Fibroblast of skin of right biceps (primary cell): ENCODE measurements at regions not wholly inside any gene's neighbourhood (a gene's known extent, or its start where the extent isn't known, plus 50 kb on each side); places are given as distances from the start of the nearest gene placed in this dataset.

Experiments
- DNase-seq: peaks from one replicate; pipeline ENCODE4 v3.0.0-alpha.2; 2013

DNA sequence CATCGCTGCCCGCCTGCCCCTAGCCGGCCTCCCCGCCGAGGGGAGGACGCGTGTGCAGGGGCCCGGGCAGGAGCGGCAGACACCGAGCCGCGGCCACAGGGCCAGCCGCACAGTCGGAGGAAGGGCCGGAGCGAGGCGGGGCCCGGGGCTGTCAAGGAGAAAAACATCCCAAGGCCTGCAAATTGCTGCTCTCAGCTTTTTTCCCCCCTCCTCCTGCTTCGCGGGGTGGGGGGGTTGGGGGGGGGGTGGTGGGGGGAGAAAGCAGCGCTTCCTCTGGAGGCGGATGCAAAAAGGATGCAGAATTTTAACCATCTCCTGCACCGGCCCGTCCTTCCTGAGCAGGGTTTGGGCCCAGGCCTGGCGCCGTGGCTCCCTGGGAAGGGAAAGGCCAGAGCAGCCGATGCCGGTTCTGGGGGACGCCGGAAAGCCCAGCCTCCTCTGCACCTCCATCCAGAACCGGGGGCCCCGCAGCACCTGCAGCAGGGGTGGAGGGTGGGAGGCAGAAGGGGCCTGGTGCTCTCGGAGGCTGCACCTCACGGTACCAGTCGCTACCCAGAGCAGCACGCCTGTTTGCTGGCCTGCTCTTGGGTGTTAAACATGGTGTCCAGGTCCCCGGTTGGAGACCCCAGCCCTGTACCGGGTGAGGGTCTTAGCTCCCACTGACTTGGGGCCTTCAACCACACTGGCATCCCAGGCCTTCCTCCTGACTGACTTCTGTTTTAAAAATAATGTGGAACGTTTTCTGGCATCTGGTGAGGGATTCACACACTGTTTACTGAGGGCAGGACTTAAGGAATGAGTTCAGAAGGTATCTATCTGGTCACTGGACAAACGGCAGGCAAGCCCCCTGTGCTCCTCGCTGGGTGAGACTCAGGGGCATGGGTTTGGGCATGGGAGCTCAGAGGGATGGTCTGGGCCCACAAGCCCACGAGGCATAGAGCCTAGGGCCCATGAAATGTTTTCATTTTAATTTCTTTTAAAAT is 77.4 kb upstream of the WNT7B start:
- DNase-seq: peak; percentile 83

DNA sequence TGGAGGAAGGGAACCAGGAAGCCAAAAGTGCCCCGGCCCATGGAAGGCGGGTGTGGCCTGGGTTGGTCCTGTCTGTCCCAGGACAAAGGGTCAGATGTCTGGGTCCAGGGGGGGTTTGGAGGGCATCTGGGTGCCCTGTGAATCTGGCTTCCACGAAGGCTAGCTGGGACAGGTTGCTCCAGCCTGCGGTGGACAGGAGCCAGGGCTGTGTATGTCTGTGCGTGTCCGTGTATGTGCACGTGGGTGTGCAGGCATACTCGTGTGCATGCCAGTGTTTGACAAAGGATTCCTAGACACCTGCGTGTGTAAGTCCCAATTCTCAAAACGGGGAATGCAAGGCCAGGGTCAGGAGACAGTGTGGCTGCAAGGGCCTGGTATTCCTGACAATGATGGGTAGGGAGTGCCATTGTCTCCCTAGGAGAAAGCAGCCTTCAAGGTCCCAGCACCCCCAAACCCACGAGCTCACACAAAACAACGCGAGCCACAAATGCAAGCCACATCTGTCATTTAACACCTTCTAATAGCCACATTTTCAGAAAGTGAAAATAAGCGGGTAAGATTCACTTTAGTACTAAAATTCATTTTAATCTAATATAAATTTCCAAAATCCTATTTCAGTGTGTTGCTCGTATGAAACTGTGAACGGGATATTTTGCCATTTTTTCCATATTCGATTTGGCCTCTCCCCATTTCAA is 78.4 kb upstream of the WNT7B start:
- no peak for DNase-seq

DNA sequence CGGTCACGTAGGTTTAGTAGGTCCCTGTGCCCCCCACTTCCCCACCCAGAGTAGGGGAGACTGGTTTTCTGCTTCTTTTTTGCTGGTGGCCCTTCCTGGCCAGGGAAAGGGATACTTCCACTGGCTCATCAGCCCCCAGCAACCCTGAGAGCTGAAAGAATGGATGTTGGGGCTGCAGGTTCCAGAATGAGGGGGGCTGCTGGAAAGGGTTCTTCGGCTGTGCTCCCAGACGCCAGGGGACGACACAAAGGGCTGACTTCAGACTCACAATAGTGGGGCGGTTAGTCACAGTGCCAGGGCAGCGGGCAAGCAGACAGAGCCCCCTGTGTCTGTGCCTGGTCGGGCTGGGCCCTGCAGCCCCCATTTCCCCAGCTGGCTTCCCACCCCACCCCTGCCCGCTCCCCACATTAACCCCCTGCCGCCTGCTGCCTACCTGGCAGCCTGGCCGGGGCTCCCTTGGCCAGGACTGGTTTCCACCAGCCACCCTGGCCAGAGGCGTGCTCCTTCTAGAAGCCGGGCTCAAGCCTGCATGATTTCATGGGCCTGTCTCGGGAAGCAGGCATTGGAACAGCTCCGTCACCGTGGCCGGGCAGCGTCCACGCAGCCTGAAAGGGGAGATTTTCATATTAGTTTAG is 79.1 kb upstream of the WNT7B start:
- peak; percentile 44 for DNase-seq

DNA sequence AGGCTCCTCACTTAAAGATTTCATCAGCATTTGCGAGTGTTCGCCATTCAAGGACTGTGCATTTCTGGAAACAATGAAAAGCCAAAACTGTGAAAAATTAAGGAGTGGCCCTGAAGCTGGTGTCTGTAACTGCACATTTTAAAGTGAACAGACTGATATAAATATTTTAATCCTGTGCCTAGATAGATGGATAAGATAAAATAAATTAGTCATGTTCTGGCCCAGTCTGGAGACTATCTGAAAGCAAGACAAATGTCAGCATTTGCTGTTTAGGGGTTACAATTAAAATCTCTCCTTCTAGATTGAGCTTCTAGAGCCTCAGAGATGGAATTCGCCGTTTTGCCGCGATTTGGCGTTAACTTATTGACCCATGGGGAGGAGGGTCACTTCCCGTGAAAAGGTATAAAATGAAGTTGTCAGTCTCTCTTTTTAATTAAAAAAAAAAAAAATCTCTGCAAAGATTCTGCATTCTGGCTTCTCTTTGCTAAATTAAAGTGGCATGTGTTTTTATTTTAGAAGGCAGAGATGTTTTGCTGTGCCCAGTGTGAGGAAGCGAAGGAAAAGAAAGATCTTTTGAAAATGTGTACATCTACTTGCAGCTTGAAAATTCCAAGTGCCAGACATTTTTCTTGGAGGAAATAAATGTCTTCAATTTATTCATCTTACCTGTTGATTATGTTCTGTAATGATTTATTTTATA is 79.7 kb upstream of the WNT7B start:
- DNase-seq: no peak

DNA sequence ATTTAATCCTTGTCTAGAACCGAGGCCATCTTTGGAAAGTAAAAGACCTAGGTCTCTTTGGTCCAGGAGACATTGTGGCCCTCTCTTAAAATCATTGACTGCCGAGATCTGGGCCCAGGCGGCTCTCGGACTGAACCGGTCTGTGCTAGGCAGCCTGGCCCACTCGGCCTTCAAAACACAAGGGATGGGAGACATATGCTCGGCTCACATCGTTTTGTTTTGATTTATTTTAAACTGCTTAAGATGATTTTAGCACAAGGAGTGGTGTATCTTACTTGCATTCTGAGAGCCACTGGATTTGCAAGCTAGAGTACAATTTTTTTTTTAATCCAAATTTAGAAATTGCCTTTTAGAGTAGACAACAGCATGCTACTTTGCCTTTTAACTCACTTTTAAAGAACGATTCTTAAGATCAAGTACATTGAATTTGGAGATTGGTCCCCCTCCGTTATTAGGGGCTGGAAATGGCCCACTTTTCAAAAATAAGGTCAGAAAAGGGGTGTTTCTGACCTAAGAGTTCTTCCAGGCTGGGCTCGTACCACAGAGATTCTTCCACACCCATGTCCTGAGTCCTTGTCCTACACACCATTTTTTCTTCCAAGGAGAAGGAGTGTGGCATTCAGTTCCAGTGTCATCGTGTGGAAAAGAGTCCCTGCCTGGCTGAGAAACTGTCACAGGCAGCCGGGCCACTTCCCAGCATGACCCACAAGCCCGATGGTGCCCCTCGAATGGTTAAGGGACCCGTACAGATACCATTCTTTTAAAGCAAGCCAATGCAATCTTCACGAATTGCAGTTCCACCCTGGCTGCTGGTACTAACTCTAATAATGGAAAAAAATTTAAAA is 80.5 kb upstream of the WNT7B start:
- DNase-seq: no peak

DNA sequence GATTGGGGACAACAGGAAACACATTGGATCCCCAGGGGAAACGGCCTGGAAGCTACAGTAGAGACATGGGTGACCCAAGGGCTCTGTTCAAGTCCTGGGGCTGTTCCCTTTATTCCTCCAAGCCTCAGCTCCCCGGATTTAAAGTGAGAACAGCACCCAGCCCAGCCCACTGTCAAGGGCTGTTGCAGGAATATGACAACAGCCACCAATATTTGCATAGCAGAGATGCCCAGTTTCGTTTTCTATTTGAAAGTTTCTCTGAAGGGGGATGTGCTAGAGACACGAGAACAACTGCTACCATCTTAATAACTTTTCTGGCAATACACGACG is 81.1 kb upstream of the WNT7B start:
- peak; percentile 64 for DNase-seq

DNA sequence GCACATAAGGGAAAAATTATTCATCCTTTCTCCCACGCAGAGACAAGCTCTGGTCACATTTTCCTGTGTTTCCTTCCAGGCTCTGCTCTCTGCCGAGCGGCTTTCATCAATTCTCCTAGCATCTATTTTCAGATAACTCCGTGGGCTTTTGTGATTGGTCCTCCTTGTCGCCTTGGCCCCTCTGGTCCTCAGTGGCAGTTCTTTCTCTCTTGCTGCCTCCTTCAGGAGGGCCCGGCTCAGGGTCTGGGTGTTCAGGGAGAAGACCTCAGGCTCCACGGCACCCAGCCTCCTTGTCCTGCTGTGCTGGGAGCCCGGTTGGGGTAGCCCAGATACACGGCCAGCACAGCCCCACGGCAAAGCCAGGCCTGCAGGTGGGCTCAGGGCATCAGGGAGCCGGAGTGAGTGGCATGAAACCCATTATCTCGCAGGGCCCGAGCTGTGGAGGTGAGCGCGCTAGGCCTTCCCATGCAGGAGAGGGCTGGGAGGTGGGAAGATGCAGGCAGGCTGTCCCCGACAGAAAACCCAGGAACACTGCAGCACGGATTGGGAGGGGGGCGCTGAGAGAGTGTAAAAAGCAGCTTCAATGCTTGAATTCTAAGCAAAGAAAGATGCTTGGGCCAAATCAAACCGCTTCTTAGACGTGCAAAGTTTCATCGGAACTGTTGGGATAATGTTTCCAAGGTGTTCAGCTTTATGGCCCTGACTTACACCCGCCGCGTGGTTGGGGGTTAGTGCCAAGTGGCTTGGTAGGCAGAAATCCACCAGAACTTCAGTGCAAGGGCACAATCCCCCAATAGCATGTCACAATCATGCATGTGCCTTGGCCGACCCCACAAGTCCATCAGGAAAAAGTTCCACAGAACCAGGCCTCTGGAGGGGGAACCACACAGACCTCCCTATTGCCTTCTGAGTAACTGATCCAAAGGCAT is 81.9 kb upstream of the WNT7B start:
- no peak for DNase-seq

DNA sequence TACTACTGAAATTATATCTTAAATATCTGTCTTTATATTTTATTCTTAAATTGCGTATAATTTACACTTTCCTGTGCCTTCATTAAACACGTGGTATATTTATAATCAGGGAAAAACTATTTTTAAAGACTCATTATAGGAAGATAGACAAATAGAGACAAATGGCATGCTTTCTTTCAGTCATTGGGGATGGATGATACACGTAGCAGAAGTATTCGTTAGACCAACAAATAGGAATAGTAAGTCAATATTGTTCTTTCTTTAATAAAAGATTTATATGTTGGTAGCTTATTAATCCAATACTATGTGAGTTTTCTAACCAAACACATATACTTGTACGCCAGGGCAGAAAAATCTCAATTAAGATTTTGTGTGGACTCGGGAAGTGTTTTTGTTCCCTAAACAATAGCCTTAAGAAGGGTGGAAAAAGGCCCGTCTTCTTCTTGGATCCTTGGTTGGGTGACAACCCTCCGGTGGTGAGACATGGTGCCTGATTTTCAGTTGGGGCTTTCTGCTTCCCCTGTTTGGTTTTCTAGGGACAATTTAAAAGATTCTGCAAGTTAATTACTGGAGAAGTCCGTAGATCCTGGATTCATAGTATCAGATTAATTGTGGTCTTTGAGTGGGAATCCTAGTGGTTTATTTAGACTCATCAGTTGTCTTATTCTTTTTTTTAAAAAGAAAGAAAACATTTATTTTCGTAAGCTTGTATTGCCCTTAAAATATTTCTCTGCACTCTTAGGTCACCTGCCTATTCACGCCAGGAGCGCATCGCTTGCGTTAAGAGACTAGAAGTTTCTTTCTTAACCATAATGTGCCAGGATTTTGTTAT is 83.5 kb upstream of the WNT7B start:
- no peak for DNase-seq

DNA sequence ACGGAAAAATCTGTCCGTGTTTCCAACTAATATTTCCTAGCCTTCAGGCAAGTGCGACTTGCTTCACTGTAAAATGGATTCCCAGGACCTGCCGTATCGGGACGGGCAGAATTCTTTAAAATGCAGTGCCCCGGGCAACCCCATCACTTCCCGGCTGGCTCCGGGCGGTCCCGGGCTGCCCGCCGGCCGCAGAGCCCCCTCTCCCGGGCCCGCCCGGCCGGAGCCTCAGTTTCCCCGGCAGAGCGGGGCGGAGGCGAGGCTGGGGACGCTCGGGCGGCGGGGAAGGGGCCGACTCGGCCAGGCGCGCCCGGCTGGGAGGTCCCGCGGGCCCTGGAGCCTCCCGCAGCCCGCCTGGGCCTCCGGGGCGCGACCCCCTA is 84.2 kb upstream of the WNT7B start:
- DNase-seq: no peak

DNA sequence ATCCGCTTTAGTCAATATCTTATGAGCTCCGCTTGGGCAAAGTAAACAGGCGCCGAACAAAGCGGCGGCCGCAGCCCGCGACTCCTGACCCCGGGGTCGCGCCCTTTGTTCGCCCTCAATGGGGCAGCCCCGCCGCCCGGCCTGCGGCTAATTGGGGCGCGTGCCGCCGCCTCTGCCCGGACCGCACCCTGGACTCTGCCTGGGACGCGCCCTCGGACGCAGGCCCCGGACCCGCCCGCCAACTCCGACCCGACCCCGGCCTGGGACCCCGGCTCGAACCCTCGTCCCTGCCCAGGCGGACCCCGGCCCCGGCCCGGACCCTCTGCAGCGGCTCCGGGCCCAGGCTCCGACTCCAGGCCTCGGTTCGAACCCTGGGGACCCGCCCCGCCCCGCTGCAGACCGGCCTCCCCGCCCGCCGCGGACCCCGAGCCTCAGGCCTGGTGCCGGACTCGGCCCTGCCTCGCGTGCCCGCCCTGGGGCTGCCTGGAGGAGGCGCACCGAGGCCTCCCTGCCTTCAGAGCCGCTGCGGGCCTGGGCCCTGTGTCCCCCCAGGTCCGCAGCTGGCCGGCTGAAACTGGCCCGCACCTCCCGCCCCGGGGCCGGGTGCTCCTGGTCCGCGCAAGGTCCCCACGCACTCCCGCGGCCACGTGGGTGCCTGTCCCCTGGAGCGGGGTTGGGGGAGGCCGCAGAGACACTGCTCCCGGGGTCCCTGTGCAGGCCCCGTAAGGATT is 84.7 kb upstream of the WNT7B start:
- DNase-seq: no peak

DNA sequence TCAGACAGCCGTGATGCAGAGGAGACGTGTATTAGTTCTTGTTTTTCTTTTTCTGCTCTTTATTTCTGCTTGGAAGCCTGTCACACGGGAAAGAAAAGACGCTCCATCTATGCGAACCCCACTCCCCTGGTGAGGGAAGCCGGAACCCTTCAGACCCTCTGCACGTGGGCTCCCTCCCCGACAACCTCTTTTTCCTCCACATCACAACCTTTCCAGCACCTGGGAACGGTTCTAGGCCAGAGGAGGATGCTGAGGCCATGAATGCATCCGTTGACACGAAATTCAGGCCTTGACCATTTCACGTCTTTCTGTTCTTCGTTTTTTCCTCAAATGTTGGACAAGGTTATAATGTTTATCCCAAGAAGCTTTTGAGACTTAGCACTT is 85.3 kb upstream of the WNT7B start:
- no peak for DNase-seq

DNA sequence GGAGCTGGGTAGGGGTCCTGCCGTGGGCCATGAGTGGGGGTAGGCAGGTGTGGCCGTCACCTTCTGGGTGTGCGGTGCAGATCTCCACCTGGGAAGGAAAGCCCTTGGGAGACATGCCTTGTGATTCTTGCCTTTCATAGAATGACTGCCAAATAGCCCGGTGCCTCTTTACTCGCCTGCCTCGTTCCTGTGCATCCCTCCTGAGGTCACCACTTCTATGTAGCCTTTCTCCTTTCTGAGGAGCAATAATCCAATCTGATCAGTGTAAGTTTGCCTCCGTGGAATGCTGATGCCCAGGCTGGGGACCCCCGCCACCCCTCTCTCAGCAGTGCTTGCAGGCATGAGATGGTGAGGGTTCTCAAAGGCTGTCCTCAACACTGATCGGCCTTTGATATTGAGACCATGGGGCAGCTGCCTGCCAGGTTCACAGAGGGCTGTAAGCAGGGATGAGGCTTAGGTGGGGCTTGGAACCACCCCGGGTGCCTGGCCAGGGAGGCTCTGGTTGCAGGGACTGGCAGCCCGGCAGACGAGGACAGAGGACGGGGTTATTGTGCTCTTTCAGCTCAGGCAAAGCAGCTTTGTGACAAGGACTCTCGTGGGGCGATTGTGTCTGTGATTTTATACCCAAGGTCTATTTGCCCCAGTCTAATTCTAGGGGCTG is 86.1 kb upstream of the WNT7B start:
- DNase-seq: no peak

DNA sequence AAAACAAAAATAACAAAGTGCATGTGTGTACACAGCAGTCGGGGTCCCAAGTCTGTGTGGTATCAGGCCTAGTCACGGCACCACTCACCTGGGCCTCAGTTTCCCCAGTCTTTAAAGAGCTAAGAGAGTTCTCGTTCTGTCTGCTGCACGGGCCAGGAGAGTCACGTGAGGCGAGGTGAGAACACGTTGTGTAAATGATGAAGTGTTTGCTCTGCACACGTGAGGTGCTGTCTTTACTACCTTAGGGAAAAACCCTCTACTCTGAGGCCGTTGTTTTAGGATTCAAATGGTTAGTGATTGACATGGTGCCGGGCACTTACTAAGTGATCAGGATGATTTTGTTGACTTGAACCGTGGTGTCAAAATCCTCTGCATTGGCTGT is 86.5 kb upstream of the PPARA start:
- no peak for DNase-seq

DNA sequence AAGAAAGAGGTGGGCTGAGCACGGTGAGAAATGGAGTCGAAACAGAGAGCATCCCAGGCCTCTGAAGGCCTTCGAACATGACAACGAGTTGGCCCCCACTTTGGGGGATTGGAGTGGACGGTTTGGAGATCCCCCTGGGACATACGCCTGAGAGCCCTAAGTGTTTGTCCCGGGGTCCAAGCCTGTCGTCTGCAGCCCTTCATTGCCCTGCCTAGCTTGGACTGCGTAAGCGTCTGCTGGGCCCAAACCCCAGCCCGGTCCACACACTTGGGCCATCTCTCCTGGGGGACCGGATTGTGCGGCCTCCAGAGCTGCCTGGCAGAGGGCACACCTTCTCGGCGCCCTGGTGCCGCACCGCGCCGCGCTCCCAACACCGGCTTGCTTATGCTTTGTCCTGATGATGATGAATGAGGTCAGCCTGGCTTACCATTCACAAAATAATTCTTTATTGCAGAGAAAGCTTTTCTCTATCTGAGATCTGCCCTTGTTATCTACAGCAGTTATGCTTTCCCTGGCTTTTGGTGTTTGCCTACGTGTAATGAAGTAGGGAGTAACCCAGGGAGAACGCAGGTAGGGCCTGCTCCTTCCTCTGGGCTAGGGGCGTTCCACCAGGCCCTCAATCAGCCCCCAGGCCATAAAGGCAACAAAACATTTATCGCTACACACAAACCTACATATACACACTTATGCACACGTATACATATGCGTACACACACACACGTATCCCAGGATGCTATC is 85.9 kb upstream of the PPARA start:
- no peak for DNase-seq

DNA sequence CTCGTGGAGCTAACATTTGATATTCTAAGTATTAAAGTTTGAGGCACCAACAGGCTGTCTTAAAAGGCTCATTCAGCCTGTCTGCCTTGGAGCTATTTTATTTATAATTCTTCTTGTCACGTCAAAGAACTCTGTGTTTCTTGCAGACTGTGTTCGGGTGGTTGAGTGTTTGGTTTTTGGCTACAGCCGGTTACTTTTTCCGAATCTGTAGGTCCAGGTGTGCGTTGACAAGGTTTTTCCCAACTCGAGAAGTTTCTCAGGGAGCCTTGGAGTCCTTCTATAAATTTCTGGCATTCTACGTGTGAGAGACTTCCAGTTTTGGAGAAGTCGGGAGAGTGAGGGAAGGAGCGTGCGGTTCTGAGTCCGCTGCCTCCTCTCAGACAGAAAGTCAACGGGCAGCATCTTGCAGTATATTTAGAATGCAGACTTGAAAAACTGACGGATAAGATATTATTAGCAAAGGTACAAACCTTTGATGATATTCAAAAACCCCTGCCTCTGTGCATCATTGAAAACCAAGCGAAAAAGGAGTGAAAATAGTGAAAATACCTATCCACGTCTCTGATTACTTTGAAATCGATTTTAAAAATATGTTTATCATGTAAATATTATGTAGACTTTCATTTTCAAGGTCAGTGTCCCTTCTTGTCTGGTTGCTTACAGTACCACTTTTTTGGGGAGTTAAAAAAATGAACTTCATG is 85.2 kb upstream of the PPARA start:
- DNase-seq: no peak

DNA sequence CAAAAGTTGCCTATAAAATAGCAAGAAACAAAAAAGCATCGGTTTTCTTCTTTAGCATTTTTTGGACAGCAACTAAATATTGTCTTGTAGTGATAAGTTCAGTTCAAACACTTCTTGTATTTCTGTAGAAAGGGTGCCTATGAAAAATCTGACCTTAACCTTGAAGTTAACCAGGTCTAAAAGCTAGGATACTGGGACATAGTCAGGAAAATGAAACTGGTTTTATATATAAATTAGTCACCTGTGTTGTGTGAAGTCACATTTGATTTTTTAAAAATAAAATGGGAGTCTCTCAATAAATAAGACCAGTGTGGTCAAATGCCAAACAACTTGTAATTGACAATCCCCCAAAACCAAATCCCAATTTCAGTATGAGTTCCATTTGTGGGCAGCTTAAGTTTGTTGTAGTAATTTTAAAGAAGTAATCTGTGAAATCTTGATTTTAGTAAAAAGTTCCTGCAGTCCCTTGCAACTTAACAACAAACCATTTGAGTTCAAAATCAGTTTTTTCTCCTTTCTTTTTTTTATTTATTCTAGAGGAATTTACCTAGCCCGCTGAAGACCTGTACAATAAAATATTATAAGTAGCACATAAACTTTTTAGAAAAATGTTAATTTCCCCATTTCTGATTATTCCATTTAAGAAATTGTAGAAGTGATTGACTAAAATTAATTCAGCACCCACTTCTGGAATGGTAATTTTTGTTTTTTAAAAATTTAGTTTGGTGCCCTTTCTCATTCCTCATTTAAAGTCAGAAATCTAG is 84.5 kb upstream of the PPARA start:
- no peak for DNase-seq

DNA sequence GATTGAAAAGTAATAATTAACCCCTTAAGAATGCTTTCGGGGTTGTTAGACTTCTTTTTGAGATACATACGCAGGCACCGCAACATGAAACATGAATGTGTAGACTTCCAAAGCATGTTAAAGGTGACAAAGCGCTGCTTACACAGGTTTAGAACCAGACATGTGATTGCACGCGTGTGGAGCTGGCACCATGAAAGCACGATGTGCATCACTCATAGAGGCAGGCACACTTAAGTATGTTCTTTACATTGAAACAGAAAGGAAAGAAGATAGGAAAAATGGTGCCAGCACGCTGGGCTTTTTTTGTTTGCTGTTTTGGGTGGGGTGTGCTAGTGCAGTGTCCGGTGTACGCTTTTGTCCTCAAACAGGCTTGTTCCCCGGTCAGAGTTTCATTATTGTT is 83.6 kb upstream of the PPARA start:
- no peak for DNase-seq
